ENCODE measurements at regions not wholly inside any gene's neighbourhood (a gene's known extent, or its start where the extent isn't known, plus 50 kb on each side); places are given as distances from the start of the nearest gene placed in this dataset.

GRCh38 chr20:39101895-39102294 is 139.8 kb downstream of the DHX35 start:
- Histone ChIP-seq H3K4me2 (ENCODE audit: insufficient read depth in 1 of 2, low read depth in 2 of 2, low read length in 2 of 2) (no peak overlapping the region), H2AFZ (ENCODE audit: low read length) (no peak overlapping the region), H4K8ac (ENCODE audit: extremely low read depth, insufficient read depth, low read length) (no peak overlapping the region), H2BK120ac (replicated peaks; ENCODE audit: low read depth, low read length) (no peak overlapping the region), H2BK5ac (ENCODE audit: low read depth, low read length) (no peak overlapping the region), H3K4me1 (replicated peaks in 1 of 4; ENCODE audit: control insufficient read depth in 3 of 4, insufficient read depth in 4 of 4, low read length in 3 of 4) (no peaks in the 10 kb centered on the region), H2BK20ac (ENCODE audit: low read length) (no peak overlapping the region), H3K79me2 (ENCODE audit: control insufficient read depth in 1 of 2, insufficient read depth in 2 of 2, low read length in 2 of 2) (no peaks in the 10 kb centered on the region), H3K4me3 (ENCODE audit: extremely low read depth in 1 of 4, insufficient read depth in 2 of 4, low read depth in 3 of 4, low read length in 4 of 4) (no peak overlapping the region), H2AK5ac (ENCODE audit: low read depth, low read length) (no peak overlapping the region), H4K20me1 (replicated peaks in 1 of 2; ENCODE audit: control insufficient read depth in 1 of 2, insufficient read depth in 2 of 2, low read length in 2 of 2) (peaks cover 0 to 3% of the 10 kb centered on the region in 2 experiments), H3K18ac (ENCODE audit: extremely low read depth, low read length) (no peak overlapping the region), H3K23me2 (ENCODE audit: low read depth, low read length) (peaks cover 3% of the 10 kb centered on the region; the same call in 1 of the 2 replicates), H3K27ac (ENCODE audit: low read depth, low read length) (no peak overlapping the region), H3K4ac (replicated peaks; ENCODE audit: insufficient read length, low read depth, low read length) (no peak overlapping the region), H3K14ac (ENCODE audit: insufficient read length) (no peak overlapping the region), H2BK15ac (ENCODE audit: low read length) (no peak overlapping the region), H3K56ac (replicated peaks; ENCODE audit: insufficient read length, low read depth, low read length) (no peak overlapping the region), H3K27me3 (replicated peaks in 1 of 4; ENCODE audit: control insufficient read depth in 3 of 4, extremely low read depth in 1 of 4, insufficient read depth in 3 of 4, low read length in 3 of 4) (no peaks in the 10 kb centered on the region), H4K91ac (replicated peaks; ENCODE audit: insufficient read length, low read length) (no peak overlapping the region), H3K79me1 (ENCODE audit: low read depth, low read length) (no peaks in the 10 kb centered on the region), H2BK12ac (ENCODE audit: low read depth, low read length) (no peak overlapping the region), H3K36me3 (ENCODE audit: control insufficient read depth in 2 of 4, insufficient read depth in 4 of 4, low read length in 3 of 4) (no peaks in the 10 kb centered on the region), H3K9ac (replicated peaks in 1 of 4; ENCODE audit: extremely low read depth in 1 of 4, low read depth in 3 of 4, low read length in 3 of 4) (no peak overlapping the region), H3K23ac (ENCODE audit: insufficient read length) (no peak overlapping the region), H4K5ac (ENCODE audit: insufficient read length, low read depth, low read length) (no peak overlapping the region), H3K9me3 (ENCODE audit: insufficient read depth in 2 of 2, low read depth in 1 of 2, low read length in 1 of 2) (peaks cover 0 to 4% of the 10 kb centered on the region in 2 experiments; a peak in 2 of 4 replicates)
- no peak for FAIRE-seq
- DNase-seq (ENCODE audit: low read depth in 1 of 2, low spot score in 2 of 2), result no peak
- ChIA-PET POLR2A (ENCODE audit: partially characterized antibody) (no interaction called here), CTCF (ENCODE audit: partially characterized antibody) (no interaction called here)
- no peak for TF ChIP-seq KDM5A (IDR thresholded peaks at IDR 0.05; ENCODE audit: low read length)
- no peak for TF ChIP-seq RAD21 (IDR thresholded peaks at IDR 0.05 in 1 of 2, conservative IDR thresholded peaks at IDR 0.05 in 1 of 2; ENCODE audit: low read depth in 2 of 2, low read length in 2 of 2)
- TF ChIP-seq TEAD4 (IDR thresholded peaks at IDR 0.05; ENCODE audit: low read depth, low read length), result no peak
- no peak for TF ChIP-seq FOSL1 (IDR thresholded peaks at IDR 0.05; ENCODE audit: insufficient read depth, low read depth, low read length)
- 91% methylated on average over 3 of the region's 3 CpGs; no CpG with 5 or more reads in 1 of the 2 experiments for WGBS, 2 experiments (ENCODE audit: extremely low coverage in 1 of 2, insufficient coverage in 1 of 2, insufficient read length in 1 of 2, insufficient replicate concordance in 2 of 2, low coverage in 1 of 2, low lambda C conversion rate in 2 of 2, missing lambda C conversion rate in 1 of 2)
